ENCODE measurements at regions not wholly inside any gene's neighbourhood (a gene's known extent, or its start where the extent isn't known, plus 50 kb on each side); places are given as distances from the start of the nearest gene placed in this dataset.

- Histone ChIP-seq H3K9ac (ENCODE audit: insufficient read depth, low read depth, low read length) (no peak overlapping the region), H4K20me1 (ENCODE audit: insufficient read depth, low read length) (no peaks in the 10 kb centered on the region), H3K4me3 (replicated peaks in 1 of 3; ENCODE audit: insufficient read depth in 1 of 3, low read depth in 2 of 3, low read length in 3 of 3) (no peak overlapping the region), H3K4me2 (ENCODE audit: low read depth, low read length) (no peak overlapping the region), H3K9me3 (ENCODE audit: low read length) (no peaks in the 10 kb centered on the region), H2AFZ (ENCODE audit: low read length) (no peak overlapping the region), H3K27ac (ENCODE audit: extremely low read length, insufficient read depth, low read length) (no peak overlapping the region), H3K27me3 (ENCODE audit: control insufficient read depth in 1 of 2, insufficient read depth in 2 of 2, low read length in 2 of 2) (peaks cover 1 to 10% of the 10 kb centered on the region in 2 experiments; a peak in 3 of 5 replicates), H3K4me1 (ENCODE audit: insufficient read depth, low read length) (no peaks in the 10 kb centered on the region), H3K79me2 (ENCODE audit: insufficient read depth, low read length) (no peaks in the 10 kb centered on the region), H3K36me3 (replicated peaks in 1 of 2; ENCODE audit: control insufficient read depth in 1 of 2, insufficient read depth in 2 of 2, low read length in 2 of 2) (no peaks in the 10 kb centered on the region)
- intact Hi-C loops (cut with micrococcal nuclease; ENCODE audit: unreplicated experiment) = no loop called here
- ATAC-seq = no peak
- ChIA-PET CTCF (ENCODE audit: low intra/inter-chr PET ratio, low total read pairs) (no interaction called here), POLR2A (no interaction called here)
- TF ChIP-seq MNT (IDR thresholded peaks at IDR 0.05) (0 out of 2 replicates have a peak, but pooled peaks have one; percentile 13), ZNF234 (CRISPR knock-in tag; conservative IDR thresholded peaks at IDR 0.05) (no peak)
- no peak for FAIRE-seq
- BruUV-seq (replicated peaks) = no TSS peak
- in situ Hi-C loops (cut with HindIII; ENCODE audit: extremely low pct_ligation_motif_present, low pct_unique_long_range_greater_than_20kb) = no loop called here
- WGBS (ENCODE audit: low lambda C conversion rate) = 48% methylated on average over 10 of the region's 10 CpGs
- no peak for DNase-seq (ENCODE audit: low spot score)
Measured at GRCh38 chr16:5653041-5653440, 555.4 kb upstream of the EEF2KMT start.

- no peak for DNase-seq (ENCODE audit: low spot score)
- Histone ChIP-seq H2AFZ (ENCODE audit: low read length) (no peak overlapping the region), H3K9ac (ENCODE audit: insufficient read depth, low read depth, low read length) (no peak overlapping the region), H3K27ac (ENCODE audit: extremely low read length, insufficient read depth, low read length) (no peak overlapping the region), H3K9me3 (ENCODE audit: low read length) (no peaks in the 10 kb centered on the region), H3K4me3 (replicated peaks in 1 of 3; ENCODE audit: insufficient read depth in 1 of 3, low read depth in 2 of 3, low read length in 3 of 3) (no peak overlapping the region), H3K27me3 (ENCODE audit: control insufficient read depth in 1 of 2, insufficient read depth in 2 of 2, low read length in 2 of 2) (peaks cover 1 to 10% of the 10 kb centered on the region in 2 experiments; a peak in 3 of 5 replicates), H4K20me1 (ENCODE audit: insufficient read depth, low read length) (no peaks in the 10 kb centered on the region), H3K4me1 (ENCODE audit: insufficient read depth, low read length) (no peaks in the 10 kb centered on the region), H3K36me3 (replicated peaks in 1 of 2; ENCODE audit: control insufficient read depth in 1 of 2, insufficient read depth in 2 of 2, low read length in 2 of 2) (no peaks in the 10 kb centered on the region), H3K4me2 (ENCODE audit: low read depth, low read length) (no peak overlapping the region), H3K79me2 (ENCODE audit: insufficient read depth, low read length) (no peaks in the 10 kb centered on the region)
- FAIRE-seq = no peak
- intact Hi-C loops (cut with micrococcal nuclease; ENCODE audit: unreplicated experiment) (no loop called here), in situ Hi-C loops (cut with HindIII; ENCODE audit: extremely low pct_ligation_motif_present, low pct_unique_long_range_greater_than_20kb) (no loop called here)
- no peak for TF ChIP-seq RARG (CRISPR knock-in tag; IDR thresholded peaks at IDR 0.05; ENCODE audit: low read depth)
- CTCF ChIA-PET (ENCODE audit: low intra/inter-chr PET ratio, low total read pairs) = no interaction called here
- POLR2A ChIA-PET = no interaction called here
- WGBS (ENCODE audit: low lambda C conversion rate) = 3% methylated on average over 17 of the region's 22 CpGs
- BruUV-seq (replicated peaks) = no TSS peak
- ATAC-seq = no peak
Measured at GRCh38 chr16:5649762-5650743, 552.5 kb upstream of the EEF2KMT start.

All from HepG2 (cell line).